Sigmoid colon (tissue), 4 donors: ENCODE measurements at regions not wholly inside any gene's neighbourhood (a gene's known extent, or its start where the extent isn't known, plus 50 kb on each side); places are given as distances from the start of the nearest gene placed in this dataset.

Experiments
- EP300 ChIP-seq, 4 donors: sonication (generic); formaldehyde crosslinking; IDR thresholded peaks; one replicate each; pipeline ENCODE4 v1.6.1; 2017; ENCODE audit warnings: antibody characterized with exemption in 4 of 4
- POLR2A ChIP-seq, 2 donors: fragments of 450-650 bp; IDR thresholded peaks; one replicate each; pipeline ENCODE4 v1.6.1; 2016; ENCODE audit warnings: antibody characterized with exemption in 2 of 2, mild to moderate bottlenecking in 2 of 2, moderate library complexity in 2 of 2
- POLR2AphosphoS5 ChIP-seq, 4 donors: sonication (generic); formaldehyde crosslinking; IDR thresholded peaks; one replicate each; pipeline ENCODE4 v1.6.1; 2017; ENCODE audit warnings: antibody characterized with exemption in 4 of 4
- TF ChIP-seq, protein P1 (sequence below), 4 experiments: fragments of 450-650 bp in 3 of 4; fragments of 200-600 bp in 1 of 4; IDR thresholded peaks; one replicate each; pipeline ENCODE4 v1.5.1; 2016 to 2019; ENCODE audit warnings: antibody characterized with exemption in 4 of 4, mild to moderate bottlenecking in 3 of 4, moderate library complexity in 2 of 4

GRCh38 chr2:76415821-76416220, 705.1 kb upstream of the GCFC2 start:
- TF ChIP-seq, protein P1, sequence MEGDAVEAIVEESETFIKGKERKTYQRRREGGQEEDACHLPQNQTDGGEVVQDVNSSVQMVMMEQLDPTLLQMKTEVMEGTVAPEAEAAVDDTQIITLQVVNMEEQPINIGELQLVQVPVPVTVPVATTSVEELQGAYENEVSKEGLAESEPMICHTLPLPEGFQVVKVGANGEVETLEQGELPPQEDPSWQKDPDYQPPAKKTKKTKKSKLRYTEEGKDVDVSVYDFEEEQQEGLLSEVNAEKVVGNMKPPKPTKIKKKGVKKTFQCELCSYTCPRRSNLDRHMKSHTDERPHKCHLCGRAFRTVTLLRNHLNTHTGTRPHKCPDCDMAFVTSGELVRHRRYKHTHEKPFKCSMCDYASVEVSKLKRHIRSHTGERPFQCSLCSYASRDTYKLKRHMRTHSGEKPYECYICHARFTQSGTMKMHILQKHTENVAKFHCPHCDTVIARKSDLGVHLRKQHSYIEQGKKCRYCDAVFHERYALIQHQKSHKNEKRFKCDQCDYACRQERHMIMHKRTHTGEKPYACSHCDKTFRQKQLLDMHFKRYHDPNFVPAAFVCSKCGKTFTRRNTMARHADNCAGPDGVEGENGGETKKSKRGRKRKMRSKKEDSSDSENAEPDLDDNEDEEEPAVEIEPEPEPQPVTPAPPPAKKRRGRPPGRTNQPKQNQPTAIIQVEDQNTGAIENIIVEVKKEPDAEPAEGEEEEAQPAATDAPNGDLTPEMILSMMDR (IDR thresholded peaks at IDR 0.05), result no peak
- TF ChIP-seq POLR2A (IDR thresholded peaks at IDR 0.05) (no peak), POLR2AphosphoS5 (IDR thresholded peaks at IDR 0.05) (no peak), EP300 (IDR thresholded peaks at IDR 0.05) (no peak)
